HepG2 (cell line): ENCODE measurements at regions not wholly inside any gene's neighbourhood (a gene's known extent, or its start where the extent isn't known, plus 50 kb on each side); places are given as distances from the start of the nearest gene placed in this dataset.

Experiments used
- ETV5 ChIP-seq: IDR thresholded peaks from 2 replicates; pipeline ENCODE4 v1.6.1; 2018; ENCODE audit warnings: missing biosample characterization, missing genetic modification reagents, inconsistent platforms, borderline replicate concordance
- FOXJ3 ChIP-seq: sonication (generic); formaldehyde crosslinking; IDR thresholded peaks from 2 replicates; pipeline ENCODE4 v1.4.0; 2020; ENCODE audit warnings: missing genetic modification reagents, mild to moderate bottlenecking, borderline replicate concordance
- IRX3 ChIP-seq: sonication (generic); formaldehyde crosslinking; IDR thresholded peaks from 2 replicates; pipeline ENCODE4 v1.8.1; 2023; ENCODE audit warnings: mild to moderate bottlenecking, low read depth, missing genetic modification reagents, borderline replicate concordance
- MEIS2 ChIP-seq: sonication (generic); formaldehyde crosslinking; IDR thresholded peaks from 2 replicates; pipeline ENCODE4 v1.9.0; 2021; ENCODE audit warnings: mild to moderate bottlenecking, missing genetic modification reagents
- SAFB2 ChIP-seq: sonication (generic); formaldehyde crosslinking; IDR thresholded peaks from 2 replicates; pipeline ENCODE4 v1.5.1; 2020; ENCODE audit warnings: missing genetic modification reagents, low read depth, mild to moderate bottlenecking, borderline replicate concordance
- ZBTB3 ChIP-seq: sonication (generic); formaldehyde crosslinking; IDR thresholded peaks from 2 replicates; pipeline ENCODE4 v1.4.0; 2020; ENCODE audit warnings: low read depth, mild to moderate bottlenecking, moderate library complexity, missing genetic modification reagents, borderline replicate concordance
- ZFP41 ChIP-seq: sonication (generic); formaldehyde crosslinking; IDR thresholded peaks from 2 replicates; pipeline ENCODE4 v1.4.0; 2020; ENCODE audit warnings: mild to moderate bottlenecking, missing genetic modification reagents, borderline replicate concordance
- ZNF138 ChIP-seq: sonication (generic); formaldehyde crosslinking; IDR thresholded peaks from 2 replicates; pipeline ENCODE4 v1.5.0; 2020; ENCODE audit warnings: mild to moderate bottlenecking, low read depth, missing genetic modification reagents
- ZNF460 ChIP-seq: sonication (generic); formaldehyde crosslinking; IDR thresholded peaks from 2 replicates; pipeline ENCODE4 v1.5.1; 2020; ENCODE audit warnings: missing genetic modification reagents, mild to moderate bottlenecking, borderline replicate concordance
- ZNF737 ChIP-seq: sonication (generic); formaldehyde crosslinking; IDR thresholded peaks from 2 replicates; pipeline ENCODE4 v1.5.0; 2020; ENCODE audit warnings: missing genetic modification reagents, mild to moderate bottlenecking, borderline replicate concordance
- ZNF761 ChIP-seq: sonication (generic); formaldehyde crosslinking; conservative IDR thresholded peaks from 2 replicates; pipeline ENCODE4 v1.4.0; 2020; ENCODE audit warnings: mild to moderate bottlenecking, missing genetic modification reagents
- ZNF766 ChIP-seq: sonication (generic); formaldehyde crosslinking; IDR thresholded peaks from 2 replicates; pipeline ENCODE4 v1.5.0; 2020; ENCODE audit warnings: missing genetic modification reagents, borderline replicate concordance
- ZNF781 ChIP-seq: sonication (generic); formaldehyde crosslinking; IDR thresholded peaks from 2 replicates; pipeline ENCODE4 v1.5.1; 2020; ENCODE audit warnings: borderline replicate concordance, mild to moderate bottlenecking, missing genetic modification reagents; ENCODE audit errors: not compliant biosample characterization
- ZSCAN12 ChIP-seq: sonication (generic); formaldehyde crosslinking; IDR thresholded peaks from 2 replicates; pipeline ENCODE4 v1.9.0; 2021; ENCODE audit warnings: mild to moderate bottlenecking, missing genetic modification reagents
- TF ChIP-seq, protein P1 (sequence below): IDR thresholded peaks from 2 replicates; pipeline ENCODE4 v1.6.1; 2016; ENCODE audit warnings: control low read depth
- TF ChIP-seq, protein P2 (sequence below): sonication (generic); formaldehyde crosslinking; IDR thresholded peaks from 2 replicates; pipeline ENCODE4 v1.8.1; 2023; ENCODE audit warnings: missing genetic modification reagents, mild to moderate bottlenecking, borderline replicate concordance
- TF ChIP-seq, protein P3 (sequence below): sonication (generic); formaldehyde crosslinking; IDR thresholded peaks from 2 replicates; pipeline ENCODE4 v1.4.0; 2020; ENCODE audit warnings: missing genetic modification reagents, mild to moderate bottlenecking, borderline replicate concordance
- TF ChIP-seq, protein P4 (sequence below): sonication (generic); formaldehyde crosslinking; IDR thresholded peaks from 2 replicates; pipeline ENCODE4 v1.8.0; 2022; ENCODE audit warnings: missing genetic modification reagents, mild to moderate bottlenecking, moderate library complexity, borderline replicate concordance

DNA sequence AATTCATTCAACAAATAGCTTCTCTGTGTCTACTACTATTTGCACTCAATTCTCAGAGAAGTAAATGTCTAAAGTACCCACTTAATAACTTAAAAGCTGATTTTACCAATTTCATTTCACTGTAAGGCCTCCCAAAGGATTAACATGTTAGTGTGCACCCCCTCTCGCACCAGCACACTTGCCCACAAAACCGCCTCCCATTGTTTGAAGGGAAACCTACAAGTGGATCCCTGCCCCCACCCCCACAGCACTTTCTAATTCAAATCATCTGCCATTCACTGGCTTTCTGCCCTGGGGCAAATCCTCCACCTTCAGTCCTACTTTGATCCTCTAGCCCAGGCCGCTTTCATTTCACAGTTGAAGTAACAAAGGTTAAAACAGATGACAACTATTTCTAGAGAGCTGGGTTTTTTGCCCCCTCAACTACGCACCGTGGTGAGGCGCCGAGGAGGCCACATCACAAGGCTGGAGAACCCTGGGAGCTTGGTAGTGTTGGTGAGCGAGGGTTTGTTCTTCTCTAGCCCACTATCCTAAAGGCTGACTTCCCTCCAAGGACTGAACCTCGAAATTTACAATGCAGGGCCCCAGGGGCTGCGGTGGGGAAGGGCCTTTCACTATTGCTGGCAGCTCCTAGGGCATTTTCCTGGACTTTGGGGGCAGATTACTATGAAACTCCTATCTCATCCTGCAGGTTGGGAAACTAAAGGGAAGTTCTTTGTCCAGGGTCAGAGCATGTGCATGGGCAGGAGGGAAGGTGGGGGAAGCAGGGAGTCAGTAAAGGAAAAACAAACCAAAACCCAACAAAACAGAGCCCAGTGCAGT lies 517.4 kb upstream of the ZMIZ1 start (continued):
- TF ChIP-seq, protein P1, sequence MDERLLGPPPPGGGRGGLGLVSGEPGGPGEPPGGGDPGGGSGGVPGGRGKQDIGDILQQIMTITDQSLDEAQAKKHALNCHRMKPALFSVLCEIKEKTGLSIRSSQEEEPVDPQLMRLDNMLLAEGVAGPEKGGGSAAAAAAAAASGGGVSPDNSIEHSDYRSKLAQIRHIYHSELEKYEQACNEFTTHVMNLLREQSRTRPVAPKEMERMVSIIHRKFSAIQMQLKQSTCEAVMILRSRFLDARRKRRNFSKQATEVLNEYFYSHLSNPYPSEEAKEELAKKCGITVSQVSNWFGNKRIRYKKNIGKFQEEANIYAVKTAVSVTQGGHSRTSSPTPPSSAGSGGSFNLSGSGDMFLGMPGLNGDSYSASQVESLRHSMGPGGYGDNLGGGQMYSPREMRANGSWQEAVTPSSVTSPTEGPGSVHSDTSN (CRISPR knock-in tag) = no peak
- TF ChIP-seq SAFB2 (CRISPR knock-in tag) (0 out of 2 replicates have a peak, but pooled peaks have one; percentile 47), ZSCAN12 (CRISPR knock-in tag) (no peak), ZNF761 (peak; percentile 73; the same call in 1 of the 2 replicates), ZNF737 (CRISPR knock-in tag) (no peak), ZNF138 (CRISPR knock-in tag) (no peak), ZBTB3 (CRISPR knock-in tag) (no peak), ZNF781 (CRISPR knock-in tag) (no peak), ETV5 (CRISPR knock-in tag) (0 out of 2 replicates have a peak, but pooled peaks have one; percentile 22), FOXJ3 (0 out of 2 replicates have a peak, but pooled peaks have one; percentile 42), IRX3 (CRISPR knock-in tag) (no peak), MEIS2 (CRISPR knock-in tag) (no peak), ZNF766 (CRISPR knock-in tag) (no peak), ZFP41 (CRISPR knock-in tag) (no peak), ZNF460 (CRISPR knock-in tag) (no peak)
- TF ChIP-seq, protein P2, sequence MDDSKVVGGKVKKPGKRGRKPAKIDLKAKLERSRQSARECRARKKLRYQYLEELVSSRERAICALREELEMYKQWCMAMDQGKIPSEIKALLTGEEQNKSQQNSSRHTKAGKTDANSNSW (CRISPR knock-in tag) = no peak
- TF ChIP-seq, protein P3, sequence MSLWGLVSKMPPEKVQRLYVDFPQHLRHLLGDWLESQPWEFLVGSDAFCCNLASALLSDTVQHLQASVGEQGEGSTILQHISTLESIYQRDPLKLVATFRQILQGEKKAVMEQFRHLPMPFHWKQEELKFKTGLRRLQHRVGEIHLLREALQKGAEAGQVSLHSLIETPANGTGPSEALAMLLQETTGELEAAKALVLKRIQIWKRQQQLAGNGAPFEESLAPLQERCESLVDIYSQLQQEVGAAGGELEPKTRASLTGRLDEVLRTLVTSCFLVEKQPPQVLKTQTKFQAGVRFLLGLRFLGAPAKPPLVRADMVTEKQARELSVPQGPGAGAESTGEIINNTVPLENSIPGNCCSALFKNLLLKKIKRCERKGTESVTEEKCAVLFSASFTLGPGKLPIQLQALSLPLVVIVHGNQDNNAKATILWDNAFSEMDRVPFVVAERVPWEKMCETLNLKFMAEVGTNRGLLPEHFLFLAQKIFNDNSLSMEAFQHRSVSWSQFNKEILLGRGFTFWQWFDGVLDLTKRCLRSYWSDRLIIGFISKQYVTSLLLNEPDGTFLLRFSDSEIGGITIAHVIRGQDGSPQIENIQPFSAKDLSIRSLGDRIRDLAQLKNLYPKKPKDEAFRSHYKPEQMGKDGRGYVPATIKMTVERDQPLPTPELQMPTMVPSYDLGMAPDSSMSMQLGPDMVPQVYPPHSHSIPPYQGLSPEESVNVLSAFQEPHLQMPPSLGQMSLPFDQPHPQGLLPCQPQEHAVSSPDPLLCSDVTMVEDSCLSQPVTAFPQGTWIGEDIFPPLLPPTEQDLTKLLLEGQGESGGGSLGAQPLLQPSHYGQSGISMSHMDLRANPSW (CRISPR knock-in tag) = 0 out of 2 replicates have a peak, but pooled peaks have one; percentile 48
- TF ChIP-seq, protein P4, sequence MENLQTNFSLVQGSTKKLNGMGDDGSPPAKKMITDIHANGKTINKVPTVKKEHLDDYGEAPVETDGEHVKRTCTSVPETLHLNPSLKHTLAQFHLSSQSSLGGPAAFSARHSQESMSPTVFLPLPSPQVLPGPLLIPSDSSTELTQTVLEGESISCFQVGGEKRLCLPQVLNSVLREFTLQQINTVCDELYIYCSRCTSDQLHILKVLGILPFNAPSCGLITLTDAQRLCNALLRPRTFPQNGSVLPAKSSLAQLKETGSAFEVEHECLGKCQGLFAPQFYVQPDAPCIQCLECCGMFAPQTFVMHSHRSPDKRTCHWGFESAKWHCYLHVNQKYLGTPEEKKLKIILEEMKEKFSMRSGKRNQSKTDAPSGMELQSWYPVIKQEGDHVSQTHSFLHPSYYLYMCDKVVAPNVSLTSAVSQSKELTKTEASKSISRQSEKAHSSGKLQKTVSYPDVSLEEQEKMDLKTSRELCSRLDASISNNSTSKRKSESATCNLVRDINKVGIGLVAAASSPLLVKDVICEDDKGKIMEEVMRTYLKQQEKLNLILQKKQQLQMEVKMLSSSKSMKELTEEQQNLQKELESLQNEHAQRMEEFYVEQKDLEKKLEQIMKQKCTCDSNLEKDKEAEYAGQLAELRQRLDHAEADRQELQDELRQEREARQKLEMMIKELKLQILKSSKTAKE (CRISPR knock-in tag) = no peak
